Mucosa of descending colon (tissue), 3 donors: ENCODE measurements at regions not wholly inside any gene's neighbourhood (a gene's known extent, or its start where the extent isn't known, plus 50 kb on each side); places are given as distances from the start of the nearest gene placed in this dataset.

Experiments
- ATAC-seq: fragments of 200-7000 bp; cut with Tn5 transposase; one replicate; pipeline ENCODE4 v1.9.1; 2020; ENCODE audit warnings: mild to moderate bottlenecking, moderate library complexity
- DNase-seq, 3 donors: peaks; one replicate each; pipeline ENCODE4 v3.0.0-alpha.2; 2020
- H3K36me3 ChIP-seq: fragments of 200-600 bp; one replicate; pipeline ENCODE4 v1.8.0; 2021; ENCODE audit warnings: low read depth, mild to moderate bottlenecking
- H3K4me1 ChIP-seq: fragments of 200-600 bp; one replicate; pipeline ENCODE4 v1.8.0; 2021; ENCODE audit warnings: low read depth, mild to moderate bottlenecking
- H3K4me3 ChIP-seq: fragments of 200-600 bp; one replicate; pipeline ENCODE4 v1.8.0; 2021; ENCODE audit warnings: mild to moderate bottlenecking
- H3K9me3 ChIP-seq: fragments of 200-600 bp; one replicate; pipeline ENCODE4 v1.8.0; 2021; ENCODE audit warnings: mild to moderate bottlenecking
- CTCF ChIP-seq: fragments of 200-600 bp; IDR thresholded peaks from one replicate; pipeline ENCODE4 v1.8.0; 2022; ENCODE audit warnings: antibody characterized with exemption, mild to moderate bottlenecking
- intact Hi-C, 2 donors: fragments of 100-400 bp; cut with DNase I in 1 of 2; cut with micrococcal nuclease in 1 of 2; formaldehyde crosslinking; loops; one replicate each; pipeline versions ENCODE4 v1.11.0 to v1.11.1; 2022; cut with DNase I, micrococcal nuclease
- donor health status: DM: no; HTN: no; CAD: no; lungs with moderate emphysema.
- donor health status: DM: no; HTN: no; CAD: no.
- donor health status: DM: no; HTN: yes; CAD: no.

DNA sequence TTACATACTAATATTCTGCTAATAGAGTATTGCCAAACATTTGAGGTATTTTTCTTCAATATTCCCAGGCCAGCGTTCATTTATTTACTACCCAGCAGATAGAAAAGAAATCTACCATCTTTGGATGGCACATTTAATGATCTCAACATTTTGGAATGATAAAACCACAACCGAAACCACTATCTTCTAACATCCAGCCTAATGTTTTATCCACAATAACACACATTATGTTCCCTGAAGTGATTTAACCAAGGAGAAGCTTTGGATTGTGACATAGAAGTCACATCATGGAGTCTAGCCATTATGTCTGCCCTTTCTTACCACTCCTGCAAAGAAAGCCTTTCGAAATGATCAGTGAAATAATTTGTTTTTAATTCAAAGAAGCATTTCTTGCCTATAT is 497.1 kb upstream of the PLXNA2 start:
- no peak overlapping the region for H3K4me3 ChIP-seq
- H3K4me1 ChIP-seq = no peaks in the 10 kb centered on the region
- DNase-seq = no peak
- no peak for TF ChIP-seq CTCF
- no peak for ATAC-seq
- no peaks in the 10 kb centered on the region for H3K9me3 ChIP-seq
- intact Hi-C loops = no loop called here
- H3K36me3 ChIP-seq = no peaks in the 10 kb centered on the region

- intact Hi-C loops = no loop called here
- no peaks in the 10 kb centered on the region for H3K9me3 ChIP-seq
- ATAC-seq (no peak), DNase-seq (no peak)
- TF ChIP-seq CTCF = no peak
- peaks cover 3% of the 10 kb centered on the region for H3K4me1 ChIP-seq
- H3K4me3 ChIP-seq = no peak overlapping the region
- no peaks in the 10 kb centered on the region for H3K36me3 ChIP-seq
Observed at GRCh38 chr1:208743361-208743760, 499.2 kb upstream of the PLXNA2 start.

GRCh38 chr1:208747979-208748378 is 503.8 kb upstream of the PLXNA2 start:
- H3K9me3 ChIP-seq = no peaks in the 10 kb centered on the region
- ATAC-seq (peak; percentile 34), DNase-seq (peak in 1 of 3 donors; percentile 5)
- no peaks in the 10 kb centered on the region for H3K36me3 ChIP-seq
- intact Hi-C loops = no loop called here
- TF ChIP-seq CTCF = no peak
- H3K4me3 ChIP-seq = no peak overlapping the region
- H3K4me1 ChIP-seq = peaks cover 3% of the 10 kb centered on the region

DNA sequence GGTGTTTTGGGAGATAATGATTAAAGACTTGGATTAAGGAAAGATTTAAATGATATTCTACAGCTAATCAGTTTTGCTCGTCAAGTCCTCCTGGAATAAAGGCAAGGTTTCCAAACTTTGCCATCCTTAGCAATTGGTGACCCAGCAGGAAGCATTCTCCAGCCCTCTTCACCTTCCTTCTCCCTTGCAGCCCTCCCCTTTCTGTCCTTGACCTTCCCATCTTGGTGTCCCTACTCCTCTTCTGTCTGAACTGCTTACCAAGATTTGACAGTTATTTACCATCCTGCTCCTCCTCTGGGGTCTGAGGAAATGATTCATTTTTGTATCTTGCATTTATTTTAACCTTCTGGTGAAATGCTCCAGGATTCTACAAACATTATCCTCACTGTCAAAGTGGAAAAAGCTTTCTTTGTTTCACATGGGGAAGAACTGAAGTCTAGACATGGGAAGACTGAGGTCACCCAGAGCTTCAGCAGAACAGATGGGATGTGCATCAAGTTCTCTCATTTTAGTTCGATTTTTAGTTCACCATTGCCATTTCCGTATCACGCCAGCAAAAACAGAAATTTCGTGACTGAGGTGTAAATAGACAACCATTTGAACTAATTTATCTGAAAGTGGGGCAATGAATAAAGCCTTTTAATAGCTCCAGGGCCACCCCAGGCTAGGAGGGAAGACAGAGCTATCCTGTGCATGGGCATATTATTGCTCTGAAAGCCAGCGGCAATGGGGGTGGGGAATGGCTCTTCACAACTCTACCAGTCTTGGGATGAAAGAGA is 504.4 kb upstream of the PLXNA2 start:
- Histone ChIP-seq H3K4me3 (no peak overlapping the region), H3K4me1 (peaks cover 3% of the 10 kb centered on the region), H3K36me3 (no peaks in the 10 kb centered on the region), H3K9me3 (no peaks in the 10 kb centered on the region)
- DNase-seq = no peak
- no peak for ATAC-seq
- intact Hi-C loops = no loop called here
- no peak for TF ChIP-seq CTCF

DNA sequence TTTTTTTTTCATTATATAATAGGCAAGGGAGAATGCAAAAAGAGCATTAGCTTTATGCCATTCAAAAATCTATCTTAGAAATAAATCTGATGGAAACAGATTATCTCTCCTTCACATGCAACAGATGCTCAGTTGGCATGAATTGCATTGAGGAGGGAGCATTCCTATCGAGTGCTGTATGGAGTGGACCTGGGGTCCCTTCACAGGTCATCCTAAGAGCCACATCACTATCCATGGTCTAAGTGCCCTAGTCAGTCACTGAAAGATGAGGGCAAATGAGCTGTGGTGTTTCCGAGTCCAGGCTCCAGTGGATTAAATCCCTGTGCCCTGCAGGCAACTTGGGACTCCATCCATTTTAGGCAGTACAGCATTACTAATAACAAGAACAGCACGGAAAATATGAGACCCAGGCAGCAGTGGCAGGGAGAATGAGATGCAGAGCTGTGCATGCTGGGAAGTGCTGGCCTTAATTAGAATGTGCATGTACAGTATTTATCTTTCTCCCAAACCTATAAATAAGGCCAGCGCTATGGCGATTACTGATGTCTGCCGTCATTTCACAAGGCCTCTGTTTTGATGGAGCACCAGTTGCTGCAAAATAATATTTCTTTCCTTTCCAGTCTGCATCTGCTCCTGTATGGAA is 512.3 kb upstream of the PLXNA2 start:
- no peak for DNase-seq
- no peak for TF ChIP-seq CTCF
- Histone ChIP-seq H3K4me1 (no peaks in the 10 kb centered on the region), H3K9me3 (no peaks in the 10 kb centered on the region), H3K36me3 (no peaks in the 10 kb centered on the region), H3K4me3 (no peak overlapping the region)
- no peak for ATAC-seq
- intact Hi-C loops = no loop called here
